ENCODE measurements at regions not wholly inside any gene's neighbourhood (a gene's known extent, or its start where the extent isn't known, plus 50 kb on each side); places are given as distances from the start of the nearest gene placed in this dataset.

GRCh38 chr6:61586934-61587537, 699.0 kb downstream of the KHDRBS2 start:
- no peaks in the 10 kb centered on the region for H3K4me1 ChIP-seq
- H3K27ac ChIP-seq = no peak overlapping the region
- no peak for TF ChIP-seq CTCF (IDR thresholded peaks at IDR 0.05)
- no peaks in the 10 kb centered on the region for H3K27me3 ChIP-seq
- H3K4me3 ChIP-seq = no peak overlapping the region
- ATAC-seq (no peak), DNase-seq (no peak)
- intact Hi-C loops (cut with DNase I) = no loop called here
- H3K36me3 ChIP-seq = no peaks in the 10 kb centered on the region
- peaks cover 0 to 13% of the 10 kb centered on the region in 2 donors for H3K9me3 ChIP-seq

GRCh38 chr6:61585504-61585903, 700.5 kb downstream of the KHDRBS2 start:
- DNase-seq = no peak
- TF ChIP-seq CTCF (IDR thresholded peaks at IDR 0.05) = no peak
- Histone ChIP-seq H3K4me1 (no peaks in the 10 kb centered on the region), H3K27ac (no peak overlapping the region), H3K36me3 (no peaks in the 10 kb centered on the region), H3K27me3 (no peaks in the 10 kb centered on the region), H3K9me3 (peaks cover 0 to 17% of the 10 kb centered on the region in 2 donors), H3K4me3 (no peak overlapping the region)
- intact Hi-C loops (cut with DNase I) = no loop called here
- no peak for ATAC-seq

- Histone ChIP-seq H3K4me1 (no peaks in the 10 kb centered on the region), H3K36me3 (no peaks in the 10 kb centered on the region), H3K9me3 (peaks cover 0 to 53% of the 10 kb centered on the region in 2 donors), H3K27me3 (no peaks in the 10 kb centered on the region), H3K4me3 (no peak overlapping the region), H3K27ac (no peak overlapping the region)
- no peak for TF ChIP-seq CTCF (IDR thresholded peaks at IDR 0.05)
- ATAC-seq = no peak
- intact Hi-C loops (cut with DNase I) = no loop called here
- no peak for DNase-seq
Observed at GRCh38 chr6:61562098-61562497, 723.9 kb downstream of the KHDRBS2 start.

GRCh38 chr6:61558796-61559195, 727.2 kb downstream of the KHDRBS2 start:
- Histone ChIP-seq H3K27ac (no peak overlapping the region), H3K4me3 (no peak overlapping the region), H3K27me3 (no peaks in the 10 kb centered on the region), H3K36me3 (no peaks in the 10 kb centered on the region), H3K4me1 (no peaks in the 10 kb centered on the region), H3K9me3 (peaks cover 0 to 72% of the 10 kb centered on the region in 2 donors)
- DNase-seq (no peak), ATAC-seq (no peak)
- intact Hi-C loops (cut with DNase I) = no loop called here
- TF ChIP-seq CTCF (IDR thresholded peaks at IDR 0.05) = no peak

GRCh38 chr6:61555993-61556392, 730.0 kb downstream of the KHDRBS2 start:
- H3K27me3 ChIP-seq = no peaks in the 10 kb centered on the region
- no peaks in the 10 kb centered on the region for H3K4me1 ChIP-seq
- peaks cover 0 to 79% of the 10 kb centered on the region in 2 donors for H3K9me3 ChIP-seq
- no peak overlapping the region for H3K27ac ChIP-seq
- no peak overlapping the region for H3K4me3 ChIP-seq
- H3K36me3 ChIP-seq = no peaks in the 10 kb centered on the region
- TF ChIP-seq CTCF (IDR thresholded peaks at IDR 0.05) = no peak
- ATAC-seq (no peak), DNase-seq (peak in 1 of 4 donors; percentile 71)
- intact Hi-C loops (cut with DNase I) = no loop called here

Data from left lung (tissue), 4 donors.